Endothelial cell of umbilical vein (primary cell): ENCODE measurements at regions not wholly inside any gene's neighbourhood (a gene's known extent, or its start where the extent isn't known, plus 50 kb on each side); places are given as distances from the start of the nearest gene placed in this dataset.

ENCODE experiments used
- MYC ChIP-seq: IDR thresholded peaks from one replicate; pipeline ENCODE4 v1.6.1; 2011; ENCODE audit warnings: mild to moderate bottlenecking, low read depth, low read length
- POLR2AphosphoS5 ChIP-seq: IDR thresholded peaks from 2 replicates; pipeline ENCODE4 v1.6.1; 2012; ENCODE audit warnings: low read depth, mild to moderate bottlenecking, control low read depth, low read length, moderate library complexity; ENCODE audit not compliant: insufficient read depth
- TF ChIP-seq, protein P1 (sequence below), 2 donors: IDR thresholded peaks; 1 replicate in 1 of 2; 2 replicates in 1 of 2; pipeline ENCODE4 v1.5.1; 2011; ENCODE audit warnings: low read length in 2 of 2, mild to moderate bottlenecking in 2 of 2, moderate library complexity in 2 of 2, control low read depth in 1 of 2, inconsistent platforms in 1 of 2, low read depth in 1 of 2; ENCODE audit not compliant: insufficient read depth in 1 of 2; ENCODE audit errors: extremely low read depth in 1 of 2

DNA sequence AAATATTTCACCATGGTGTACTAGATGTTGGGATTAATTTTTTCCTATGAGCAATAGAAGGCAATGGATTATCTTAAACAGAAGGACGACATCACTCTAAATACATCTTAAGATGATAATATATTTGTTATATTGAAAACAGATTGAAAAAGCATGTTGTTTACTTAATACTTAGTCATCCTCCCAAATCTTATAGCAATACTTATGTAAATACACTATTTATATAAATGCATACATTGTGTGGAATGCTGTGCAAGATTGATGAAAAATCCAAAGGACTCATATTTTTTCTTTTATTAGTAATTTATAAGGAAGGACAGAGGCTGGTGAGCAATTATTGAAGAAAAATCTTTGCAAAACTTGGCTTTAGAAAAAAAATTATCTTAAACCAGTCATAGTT, 593.5 kb downstream of the MMUT start:
- TF ChIP-seq MYC (no peak), POLR2AphosphoS5 (no peak)
- TF ChIP-seq, protein P1, sequence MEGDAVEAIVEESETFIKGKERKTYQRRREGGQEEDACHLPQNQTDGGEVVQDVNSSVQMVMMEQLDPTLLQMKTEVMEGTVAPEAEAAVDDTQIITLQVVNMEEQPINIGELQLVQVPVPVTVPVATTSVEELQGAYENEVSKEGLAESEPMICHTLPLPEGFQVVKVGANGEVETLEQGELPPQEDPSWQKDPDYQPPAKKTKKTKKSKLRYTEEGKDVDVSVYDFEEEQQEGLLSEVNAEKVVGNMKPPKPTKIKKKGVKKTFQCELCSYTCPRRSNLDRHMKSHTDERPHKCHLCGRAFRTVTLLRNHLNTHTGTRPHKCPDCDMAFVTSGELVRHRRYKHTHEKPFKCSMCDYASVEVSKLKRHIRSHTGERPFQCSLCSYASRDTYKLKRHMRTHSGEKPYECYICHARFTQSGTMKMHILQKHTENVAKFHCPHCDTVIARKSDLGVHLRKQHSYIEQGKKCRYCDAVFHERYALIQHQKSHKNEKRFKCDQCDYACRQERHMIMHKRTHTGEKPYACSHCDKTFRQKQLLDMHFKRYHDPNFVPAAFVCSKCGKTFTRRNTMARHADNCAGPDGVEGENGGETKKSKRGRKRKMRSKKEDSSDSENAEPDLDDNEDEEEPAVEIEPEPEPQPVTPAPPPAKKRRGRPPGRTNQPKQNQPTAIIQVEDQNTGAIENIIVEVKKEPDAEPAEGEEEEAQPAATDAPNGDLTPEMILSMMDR (IDR thresholded peaks at IDR 0.05; ENCODE audit: extremely low read depth in 1 of 2, insufficient read depth in 1 of 2, low read depth in 1 of 2, low read length in 2 of 2): no peak
